A673 (cell line): ENCODE measurements at regions not wholly inside any gene's neighbourhood (a gene's known extent, or its start where the extent isn't known, plus 50 kb on each side); places are given as distances from the start of the nearest gene placed in this dataset.

Experiments used
- EZH2 ChIP-seq: fragments of 200-600 bp; sonication (generic); IDR thresholded peaks from 2 replicates; pipeline ENCODE4 v1.6.1; 2017; ENCODE audit warnings: borderline replicate concordance, low read depth, mild to moderate bottlenecking, mixed read lengths, antibody characterized with exemption, low read length; ENCODE audit not compliant: poor library complexity, severe bottlenecking
- TF ChIP-seq, protein P1 (sequence below): fragments of 300-800, 200-600 bp; sonication (generic); conservative IDR thresholded peaks from 2 replicates; pipeline ENCODE4 v1.5.1; 2017; ENCODE audit warnings: low read depth, mild to moderate bottlenecking, antibody characterized with exemption, low read length, moderate library complexity, mixed read lengths

DNA sequence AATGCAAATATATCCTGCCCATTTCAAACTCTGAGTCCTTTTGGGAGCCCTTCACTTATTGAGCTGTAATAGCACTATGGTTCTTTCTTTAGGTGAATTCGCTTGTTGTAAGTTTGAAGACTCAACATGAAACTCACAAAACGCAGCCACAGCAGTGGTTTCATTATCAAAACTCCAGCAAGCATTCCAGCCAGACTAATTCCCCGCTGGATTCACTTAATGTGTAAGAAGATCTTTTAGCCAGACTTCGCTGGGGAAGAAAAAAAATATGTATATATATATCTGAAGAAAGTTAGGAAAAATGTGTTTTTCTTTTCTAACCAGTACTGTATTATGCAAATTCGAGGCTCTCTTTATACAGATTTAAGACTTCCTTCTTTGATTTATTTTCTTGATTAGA lies 241.1 kb downstream of the WNT5A start:
- TF ChIP-seq, protein P1, sequence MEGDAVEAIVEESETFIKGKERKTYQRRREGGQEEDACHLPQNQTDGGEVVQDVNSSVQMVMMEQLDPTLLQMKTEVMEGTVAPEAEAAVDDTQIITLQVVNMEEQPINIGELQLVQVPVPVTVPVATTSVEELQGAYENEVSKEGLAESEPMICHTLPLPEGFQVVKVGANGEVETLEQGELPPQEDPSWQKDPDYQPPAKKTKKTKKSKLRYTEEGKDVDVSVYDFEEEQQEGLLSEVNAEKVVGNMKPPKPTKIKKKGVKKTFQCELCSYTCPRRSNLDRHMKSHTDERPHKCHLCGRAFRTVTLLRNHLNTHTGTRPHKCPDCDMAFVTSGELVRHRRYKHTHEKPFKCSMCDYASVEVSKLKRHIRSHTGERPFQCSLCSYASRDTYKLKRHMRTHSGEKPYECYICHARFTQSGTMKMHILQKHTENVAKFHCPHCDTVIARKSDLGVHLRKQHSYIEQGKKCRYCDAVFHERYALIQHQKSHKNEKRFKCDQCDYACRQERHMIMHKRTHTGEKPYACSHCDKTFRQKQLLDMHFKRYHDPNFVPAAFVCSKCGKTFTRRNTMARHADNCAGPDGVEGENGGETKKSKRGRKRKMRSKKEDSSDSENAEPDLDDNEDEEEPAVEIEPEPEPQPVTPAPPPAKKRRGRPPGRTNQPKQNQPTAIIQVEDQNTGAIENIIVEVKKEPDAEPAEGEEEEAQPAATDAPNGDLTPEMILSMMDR: no peak
- TF ChIP-seq EZH2: no peak
